Astrocyte (in vitro differentiated cells and primary cell): ENCODE measurements at regions not wholly inside any gene's neighbourhood (a gene's known extent, or its start where the extent isn't known, plus 50 kb on each side); places are given as distances from the start of the nearest gene placed in this dataset.

Source experiments
- CTCF ChIP-seq: IDR thresholded peaks from 2 replicates; pipeline ENCODE4 v1.5.1; 2011; ENCODE audit warnings: low read depth, mild to moderate bottlenecking, inconsistent platforms, low read length, moderate library complexity; ENCODE audit not compliant: insufficient read depth
- EZH2 ChIP-seq: IDR thresholded peaks from 2 replicates; pipeline ENCODE4 v1.6.1; 2012; ENCODE audit warnings: mild to moderate bottlenecking, low read length, inconsistent platforms; ENCODE audit not compliant: insufficient read depth

DNA sequence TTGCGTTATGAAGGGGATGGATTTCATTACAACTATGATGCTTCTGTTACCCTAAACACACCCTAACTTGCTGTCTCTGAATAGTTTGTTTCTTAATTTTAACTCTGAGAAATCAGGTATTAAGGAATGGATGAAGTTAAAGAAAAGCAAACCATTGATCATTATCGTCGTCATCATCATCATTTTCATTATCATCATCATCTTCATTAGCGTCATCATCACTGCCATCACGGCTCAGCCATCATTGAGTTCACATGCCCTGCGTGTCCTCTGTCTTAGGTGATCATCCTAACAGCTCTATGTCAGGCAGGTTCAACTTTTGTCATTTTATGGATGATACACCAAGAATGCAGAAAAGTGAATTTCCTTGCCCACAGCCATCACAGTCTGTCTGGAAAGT, 477.5 kb upstream of the EEF2KMT start:
- no peak for TF ChIP-seq EZH2
- TF ChIP-seq CTCF = no peak
